ENCODE measurements at regions not wholly inside any gene's neighbourhood (a gene's known extent, or its start where the extent isn't known, plus 50 kb on each side); places are given as distances from the start of the nearest gene placed in this dataset.
"Not testable (repeated sequence)": the region's sequence is repeated elsewhere in the genome, so short reads cannot be mapped to it uniquely, and the experiment has no call there.

DNA sequence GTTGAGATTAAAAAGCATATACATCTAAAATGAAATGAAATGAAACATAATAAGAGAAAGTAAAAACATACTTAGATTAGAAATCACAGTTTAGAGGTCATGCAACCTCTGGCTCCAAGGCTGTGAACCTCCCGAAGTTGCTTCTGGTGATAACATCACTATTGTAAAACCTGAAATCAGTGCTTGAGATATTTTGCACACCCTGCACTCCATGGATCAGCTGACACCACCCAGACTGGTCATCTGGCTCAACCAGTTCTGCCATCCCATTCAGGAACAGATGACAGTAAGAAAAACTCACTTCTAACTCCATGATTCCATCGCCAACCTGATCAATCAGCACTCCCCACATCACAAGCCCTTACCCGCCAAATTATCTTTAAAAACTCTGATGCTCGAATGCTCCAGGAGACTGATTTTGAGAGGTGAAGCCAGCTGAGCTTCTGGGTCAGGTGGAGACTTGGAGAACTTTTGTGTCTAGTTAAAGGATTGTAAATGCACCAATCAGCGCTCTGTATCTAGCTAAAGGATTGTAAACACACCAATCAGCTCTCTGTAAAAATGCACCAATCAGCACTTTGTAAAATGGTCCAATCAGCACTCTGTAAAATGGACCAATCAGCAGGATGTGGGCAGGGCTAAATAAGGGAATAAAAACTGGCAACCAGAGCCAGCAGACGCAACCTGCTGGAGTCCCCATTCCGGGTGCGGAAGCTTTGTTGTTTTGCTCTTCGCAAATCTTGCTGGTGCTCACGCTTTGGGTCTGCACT, 162.6 kb upstream of the MAGI2 start:
- no peak for DNase-seq

DNA sequence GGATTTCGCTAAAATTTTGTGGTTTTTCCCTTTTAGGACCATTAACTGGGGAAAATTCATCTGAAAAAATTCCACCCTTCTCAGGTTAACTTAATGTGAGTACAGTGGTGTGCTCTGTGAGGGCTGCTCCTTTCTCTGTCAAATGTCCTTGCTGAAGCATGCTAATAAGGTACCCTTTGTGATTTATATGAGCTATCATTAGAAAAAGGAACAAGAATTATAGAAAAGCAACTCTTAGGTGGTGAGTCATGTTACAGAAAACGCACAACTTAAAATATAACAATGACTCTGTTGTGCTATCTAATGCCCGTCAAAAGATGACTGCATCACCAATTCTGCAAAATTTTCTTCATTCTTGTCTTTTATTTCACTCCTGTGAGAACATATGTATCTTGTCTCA, 162.0 kb upstream of the MAGI2 start:
- no peak for DNase-seq

DNA sequence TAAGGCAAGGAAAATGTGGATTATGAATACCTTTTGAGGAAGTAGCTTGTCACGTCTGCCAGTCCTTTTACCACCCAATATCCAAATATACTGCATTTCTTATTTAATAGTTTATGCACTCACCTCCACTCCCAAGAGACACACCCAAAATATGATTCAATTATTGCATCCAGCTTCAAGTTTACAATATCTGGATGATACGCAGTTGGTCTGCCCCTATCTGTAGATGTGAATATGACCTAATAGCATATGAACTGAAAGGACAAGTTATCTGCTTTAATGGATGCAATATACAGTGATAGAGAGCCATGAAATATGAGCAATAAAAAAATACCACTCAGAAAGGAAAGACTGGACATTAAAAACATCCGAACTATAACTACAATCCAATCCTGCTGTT, 159.4 kb upstream of the MAGI2 start:
- no peak for DNase-seq

DNA sequence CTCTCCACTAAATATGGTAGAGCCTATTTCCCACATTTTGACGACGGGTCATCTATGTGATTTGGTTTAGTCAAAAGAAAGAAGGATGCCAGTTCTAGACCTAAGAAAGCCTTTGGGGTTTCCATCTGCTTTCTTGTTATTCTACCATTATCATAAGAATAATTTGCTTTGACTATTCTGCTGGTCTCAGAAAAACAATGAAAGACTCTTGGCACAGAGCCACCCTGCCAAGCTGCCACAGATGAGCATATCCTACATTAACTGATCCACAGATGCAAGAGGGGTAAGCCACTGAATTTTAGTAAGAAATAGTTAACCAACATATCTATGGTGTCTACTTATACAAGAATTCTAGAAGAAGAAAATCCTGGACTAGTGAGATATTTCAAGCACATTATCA, 158.6 kb upstream of the MAGI2 start:
- peak; percentile 14 for DNase-seq

DNA sequence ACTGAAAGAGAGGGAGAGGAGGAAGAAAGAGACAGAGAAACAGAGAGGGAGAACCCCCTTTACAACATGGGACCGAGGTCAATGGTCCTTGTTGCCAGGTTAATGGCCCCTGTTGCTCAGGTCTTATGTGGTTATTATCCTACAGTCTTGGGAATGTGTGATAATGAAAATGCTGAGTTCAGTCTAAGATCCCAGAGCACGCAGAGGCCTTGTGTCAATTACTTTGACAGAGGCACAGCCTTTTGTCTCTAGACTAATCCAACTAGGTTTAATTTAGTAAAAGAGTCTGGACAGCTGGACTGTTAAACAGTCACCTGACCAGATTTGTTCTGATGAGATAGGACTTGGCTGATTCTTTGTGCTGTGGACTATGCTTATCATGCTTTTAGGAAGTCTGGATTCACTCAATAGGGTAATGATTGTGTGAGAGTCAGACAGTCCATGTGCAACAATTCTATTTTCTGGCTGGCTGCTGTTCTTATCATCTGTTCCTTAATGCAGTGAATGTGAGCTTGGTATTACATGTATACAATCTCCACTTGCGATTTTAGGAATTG, 157.4 kb upstream of the MAGI2 start:
- DNase-seq, result no peak

DNA sequence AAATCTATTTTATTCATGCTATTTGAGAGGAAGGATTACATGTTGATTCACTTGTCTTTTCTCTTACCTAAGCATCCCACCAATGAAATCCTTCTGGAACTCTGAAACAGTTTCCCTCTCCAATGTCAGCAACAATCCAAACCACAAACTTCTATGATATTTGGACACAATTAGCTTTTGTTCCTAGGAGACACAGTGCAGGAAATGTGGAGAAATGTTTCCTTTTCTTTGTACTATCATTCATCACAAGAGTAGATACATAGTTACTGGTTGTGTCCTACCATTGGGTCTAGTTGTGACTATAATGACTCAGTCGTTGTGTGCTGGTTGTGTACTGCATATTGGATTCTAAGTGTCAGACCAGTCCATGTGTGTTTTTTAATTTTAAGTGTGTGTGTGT, 156.8 kb upstream of the MAGI2 start:
- DNase-seq, result no peak

DNA sequence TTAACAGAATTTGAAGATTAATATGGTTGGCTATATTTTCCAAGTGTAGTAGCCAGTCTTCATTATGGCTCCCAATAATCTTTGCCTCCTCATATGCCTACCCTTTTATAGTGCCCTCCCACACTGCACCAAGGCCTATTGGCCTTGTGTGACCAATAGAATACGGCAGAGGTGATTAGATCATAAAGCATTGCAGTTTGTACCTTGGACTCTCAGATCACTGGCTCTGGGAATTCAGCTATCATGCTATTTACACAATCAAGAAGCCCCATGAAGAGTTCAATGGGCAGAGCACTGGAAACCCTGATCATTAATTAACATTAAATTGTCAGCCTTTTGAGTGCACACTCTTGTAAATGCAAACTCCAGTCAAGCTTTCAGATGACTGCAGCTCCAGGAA, 154.5 kb upstream of the MAGI2 start:
- DNase-seq, result no peak

DNA sequence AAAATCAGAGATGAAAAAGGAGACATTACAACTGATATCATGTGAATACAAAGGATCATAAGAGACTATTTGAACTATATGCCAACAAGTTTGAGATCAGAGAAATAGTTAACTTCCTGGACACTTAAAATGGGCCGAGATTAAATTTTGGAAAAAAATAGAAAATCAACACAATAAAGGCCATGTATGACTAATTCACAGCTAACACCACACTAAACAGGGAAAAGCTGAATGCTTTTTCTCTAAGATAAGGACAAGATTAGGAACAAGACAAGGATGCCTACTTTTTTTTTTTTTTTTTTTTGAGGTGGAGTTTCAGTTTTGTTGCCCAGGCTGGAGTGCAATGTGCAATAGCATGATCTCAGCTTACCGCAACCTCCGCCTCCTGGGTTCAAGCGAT, 151.4 kb upstream of the MAGI2 start:
- DNase-seq, result no peak

DNA sequence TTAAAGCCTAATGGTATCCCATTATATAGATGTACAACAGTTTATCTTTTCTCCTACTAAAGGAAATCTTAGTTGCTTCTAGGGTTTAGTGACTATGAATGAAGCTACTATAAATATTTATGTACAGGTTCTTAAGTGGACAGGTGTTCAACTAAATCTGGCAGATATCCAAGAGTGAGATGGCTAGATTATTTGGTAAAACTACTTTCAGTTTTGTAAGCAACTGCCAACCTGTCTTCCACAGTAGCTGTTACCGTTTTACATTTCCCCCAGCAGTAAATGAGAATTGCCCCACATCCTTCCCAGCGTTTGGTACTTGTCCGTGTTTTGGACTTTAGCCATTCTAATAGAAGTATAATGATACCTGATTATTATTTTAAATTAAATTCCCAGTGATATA, 144.9 kb upstream of the MAGI2 start:
- DNase-seq, result peak; percentile 92

DNA sequence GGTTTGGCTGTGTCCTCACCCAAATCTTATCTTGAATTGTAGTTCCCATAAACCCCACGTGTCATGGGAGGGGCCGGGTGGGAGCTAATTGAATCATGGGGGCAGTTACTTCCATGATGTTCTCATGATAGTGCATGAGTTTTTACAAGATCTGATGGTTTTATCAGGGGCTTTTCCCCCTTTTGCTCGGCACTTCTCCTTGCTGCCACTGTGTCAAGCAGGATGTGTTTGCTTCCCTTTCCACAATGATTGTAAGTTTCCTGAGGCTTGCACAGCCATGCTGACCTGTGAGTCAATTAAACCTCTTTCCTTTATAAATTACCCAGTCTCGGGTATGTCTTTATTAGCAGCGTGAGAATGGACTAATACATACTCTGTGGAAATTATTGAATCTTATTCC, 141.2 kb upstream of the MAGI2 start:
- not testable (repeated sequence) for DNase-seq

DNA sequence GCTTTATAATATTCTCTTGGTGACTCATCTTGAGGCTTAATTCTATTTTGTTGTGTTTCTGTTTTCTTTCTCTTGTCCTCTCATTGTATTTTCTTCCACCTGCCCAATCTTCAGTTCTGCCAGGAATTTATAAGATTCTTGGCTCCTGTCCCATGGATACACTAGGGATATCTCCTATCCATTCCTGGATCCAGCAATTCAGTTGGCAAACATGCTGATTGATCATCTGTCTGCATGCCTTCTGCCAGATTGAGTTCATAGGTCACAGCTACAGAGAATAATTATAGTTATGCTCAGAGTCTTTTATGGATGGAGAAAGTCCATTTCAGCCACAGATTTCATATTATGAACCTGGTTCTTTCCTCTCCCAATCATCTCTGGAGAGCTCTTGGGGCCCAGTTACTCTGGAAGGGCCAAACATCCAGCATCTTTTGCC, 140.4 kb upstream of the MAGI2 start:
- peak; percentile 35 for DNase-seq

DNA sequence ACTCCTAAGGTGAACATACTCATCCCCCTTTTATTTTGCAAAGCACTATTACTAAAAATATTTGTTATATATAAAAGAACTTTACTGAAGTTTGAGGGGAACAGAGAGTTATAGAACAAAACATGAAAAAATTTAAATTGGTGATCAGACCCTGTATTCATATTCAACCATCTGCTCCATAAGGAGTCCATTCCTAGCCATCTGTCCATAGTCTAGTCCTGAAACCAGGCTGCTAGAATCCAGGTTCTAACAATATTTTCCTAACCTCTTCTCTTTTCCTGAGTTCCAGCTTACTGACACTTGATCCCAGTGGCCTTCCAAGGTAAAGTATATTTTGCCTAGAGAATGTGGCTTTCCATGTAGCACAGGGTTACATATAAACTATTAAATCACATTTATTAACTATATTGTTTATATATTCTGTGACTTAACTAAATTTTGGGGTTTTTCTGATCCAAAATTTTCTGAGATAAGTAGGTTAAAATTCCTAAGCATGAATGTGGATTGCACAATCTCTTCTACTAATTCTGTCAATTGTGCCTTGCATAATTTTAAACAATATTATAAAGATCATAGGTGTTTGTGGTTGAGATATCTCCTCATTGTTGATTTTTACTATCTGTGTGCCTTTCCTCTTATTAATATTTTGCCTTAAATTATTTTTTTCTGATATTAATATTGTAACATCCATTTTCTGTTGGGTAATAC, 137.6 kb upstream of the MAGI2 start:
- no peak for DNase-seq

DNA sequence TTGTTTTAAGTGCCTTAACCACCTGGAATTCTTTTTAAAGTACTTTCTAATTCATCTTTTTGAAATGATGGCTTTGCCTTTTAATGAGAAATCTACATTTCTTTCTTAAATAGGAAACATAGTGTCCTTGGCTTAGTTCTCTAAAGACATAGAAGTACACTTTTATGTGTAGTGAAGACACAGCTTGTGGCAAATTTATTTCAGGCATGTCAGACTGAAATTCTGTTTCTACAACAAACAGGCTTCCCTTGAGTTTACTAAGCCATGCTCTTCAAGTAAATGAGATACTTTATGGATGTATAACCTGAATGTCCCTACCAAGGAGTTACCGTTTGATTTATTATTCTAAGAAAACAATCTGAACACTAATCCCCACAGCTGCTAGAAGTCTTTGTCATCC, 136.9 kb upstream of the MAGI2 start:
- no peak for DNase-seq

DNA sequence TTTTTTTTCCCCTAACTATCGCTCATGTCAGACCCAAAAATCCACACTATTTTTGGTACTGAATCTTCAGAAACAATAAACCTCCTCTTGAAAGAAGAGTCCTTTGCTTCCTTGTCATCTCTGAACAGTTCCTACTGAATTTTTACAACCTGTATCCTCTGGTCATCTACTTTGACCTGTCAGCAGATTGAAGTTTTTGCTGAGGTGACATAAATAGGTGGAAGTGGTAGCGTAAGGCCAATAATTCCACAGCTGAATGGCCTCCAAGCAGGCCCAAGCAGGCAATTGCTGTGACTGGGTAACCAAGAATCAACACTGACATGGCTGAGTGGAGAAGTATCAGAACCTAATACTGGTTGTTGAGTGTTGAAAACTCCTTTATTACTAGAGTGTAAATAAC, 117.4 kb upstream of the MAGI2 start:
- no peak for DNase-seq

DNA sequence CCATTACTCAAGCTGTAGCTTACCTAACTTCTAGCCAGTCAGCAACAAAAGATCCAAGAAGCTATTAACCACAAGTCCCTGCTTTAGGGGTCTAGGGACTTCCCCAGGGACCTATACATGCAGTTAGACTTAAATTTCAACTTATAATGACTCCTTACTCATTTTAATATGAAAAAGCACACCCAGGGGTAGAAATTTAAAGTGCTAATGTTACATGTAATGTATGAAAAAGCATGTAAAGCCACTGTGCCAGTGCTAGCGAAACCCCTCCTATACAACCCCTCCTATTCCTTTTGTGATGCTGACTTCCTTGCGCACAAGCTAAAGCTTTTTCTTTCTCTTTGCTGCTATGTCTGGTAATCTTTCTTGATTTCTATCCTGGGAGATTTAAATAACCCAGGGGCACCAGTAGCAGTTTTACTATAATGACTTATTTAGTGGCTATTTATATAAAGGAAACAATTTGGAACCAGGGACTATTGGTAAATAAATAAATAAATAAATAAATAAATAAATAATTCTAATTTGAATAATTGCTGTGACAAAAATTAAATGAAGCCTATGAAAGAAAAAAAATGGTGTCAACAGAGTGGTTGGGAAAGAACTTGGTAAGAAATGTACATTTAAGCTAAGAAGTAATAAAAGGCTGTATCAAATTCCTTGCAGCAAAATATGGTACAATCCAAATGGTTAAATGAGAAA, 110.5 kb upstream of the MAGI2 start:
- no peak for DNase-seq

DNA sequence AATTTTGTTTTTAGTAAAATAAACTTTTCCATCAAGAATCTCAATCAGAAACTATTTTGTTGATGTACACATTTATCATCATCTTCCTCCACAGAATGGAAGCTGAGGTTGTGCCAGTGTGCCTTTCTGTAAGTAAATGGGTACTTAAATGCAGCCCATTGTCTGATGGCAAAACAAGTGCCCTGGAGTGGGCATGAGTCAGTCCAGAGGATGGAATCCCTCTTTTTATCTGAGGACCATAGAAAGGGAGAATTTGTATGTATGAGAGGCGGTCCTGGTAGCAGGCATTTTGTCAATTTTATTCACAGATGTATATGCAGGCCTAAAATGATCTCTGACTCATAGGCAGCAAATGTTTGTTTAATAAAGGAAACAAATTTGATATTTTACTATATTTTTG, 102.1 kb upstream of the MAGI2 start:
- DNase-seq, result no peak

DNA sequence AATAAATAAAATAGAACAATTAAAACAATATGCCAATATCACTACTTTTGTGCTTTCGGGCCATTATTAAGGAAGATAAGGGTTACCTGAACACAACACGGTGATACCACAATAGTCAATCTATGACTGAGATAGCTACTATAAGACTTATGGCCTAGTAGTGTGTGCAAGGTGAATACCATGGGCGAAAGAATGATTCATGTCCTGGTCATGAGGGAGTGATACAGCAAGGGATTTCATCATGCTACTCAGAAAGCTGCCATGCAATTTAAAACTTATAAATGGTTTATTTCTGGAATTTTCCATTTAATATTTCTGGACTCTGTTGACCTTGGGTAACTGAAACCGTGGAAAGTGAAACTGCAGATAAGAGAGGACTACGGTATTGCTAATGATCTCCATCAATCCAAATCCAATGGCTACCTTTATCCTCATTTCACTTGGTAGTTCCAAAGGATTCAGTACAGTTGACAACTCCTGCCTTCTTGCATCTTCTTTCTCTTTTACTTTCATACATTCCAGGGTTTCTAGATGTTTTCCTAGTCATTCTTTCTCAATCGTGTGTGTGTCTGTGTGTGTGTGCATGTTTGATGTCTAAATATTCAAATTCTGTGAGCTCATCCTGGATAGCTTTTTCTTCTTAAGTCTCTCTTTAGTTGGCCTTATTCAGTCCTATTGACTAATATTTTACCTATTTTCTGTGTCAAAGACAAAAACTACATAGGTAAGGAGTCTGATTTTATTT, 100.5 kb upstream of the MAGI2 start:
- DNase-seq, result no peak

DNA sequence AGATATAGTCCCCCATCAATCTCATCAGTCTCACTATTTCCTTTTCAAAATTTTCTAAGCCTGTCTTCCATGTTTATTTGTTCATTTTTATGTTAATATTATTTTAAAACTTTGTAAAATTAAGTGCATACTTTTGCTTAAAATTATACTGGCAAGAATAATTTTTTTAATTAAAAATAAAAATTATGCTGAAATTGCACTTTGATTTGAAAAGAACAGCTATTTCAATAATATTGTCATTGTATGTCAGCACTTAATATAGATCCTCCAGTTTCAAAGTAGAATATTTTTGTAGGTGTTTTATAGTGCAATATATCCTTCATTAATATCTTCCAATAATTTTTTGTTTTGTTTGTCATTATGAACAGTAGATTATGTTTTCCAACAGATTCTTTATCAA, 99.0 kb upstream of the MAGI2 start:
- DNase-seq, result no peak

DNA sequence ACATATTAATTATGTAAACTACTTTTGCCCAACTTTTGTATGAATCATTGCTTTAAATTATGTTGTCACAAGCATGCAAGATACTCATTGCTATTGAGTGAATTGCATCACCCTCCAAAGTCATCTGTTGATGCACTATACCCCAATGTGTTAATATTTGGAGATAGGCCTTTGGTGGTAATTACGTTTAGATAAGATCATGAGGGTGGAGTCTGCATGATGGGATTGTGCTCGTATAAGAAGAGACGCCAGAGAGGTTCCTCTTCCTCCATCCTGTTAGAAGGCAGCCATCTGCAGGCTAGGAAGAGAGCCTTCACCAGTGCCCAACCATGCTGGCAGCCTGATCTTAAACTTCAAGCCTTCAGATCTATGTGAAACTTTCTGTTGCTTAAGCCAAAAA, 95.3 kb upstream of the MAGI2 start:
- no peak for DNase-seq

DNA sequence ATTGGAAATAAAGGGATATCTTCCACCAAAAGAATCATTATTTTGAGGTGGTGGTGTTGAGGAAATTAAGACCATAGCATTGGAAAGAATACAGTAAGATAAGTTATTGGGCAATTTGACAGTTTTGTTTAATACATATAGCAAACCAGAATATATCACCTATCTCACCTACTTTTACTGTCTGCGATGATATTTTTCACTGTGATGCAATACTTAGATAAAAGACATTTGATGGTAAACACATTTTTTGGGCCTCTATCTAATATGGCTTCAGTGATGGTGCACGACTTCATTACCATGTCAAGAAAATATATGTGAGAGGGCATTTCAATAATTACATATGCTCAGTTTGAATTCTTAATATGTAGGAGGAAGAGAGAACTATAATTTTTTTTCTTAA, 93.7 kb upstream of the MAGI2 start:
- DNase-seq, result no peak

DNA sequence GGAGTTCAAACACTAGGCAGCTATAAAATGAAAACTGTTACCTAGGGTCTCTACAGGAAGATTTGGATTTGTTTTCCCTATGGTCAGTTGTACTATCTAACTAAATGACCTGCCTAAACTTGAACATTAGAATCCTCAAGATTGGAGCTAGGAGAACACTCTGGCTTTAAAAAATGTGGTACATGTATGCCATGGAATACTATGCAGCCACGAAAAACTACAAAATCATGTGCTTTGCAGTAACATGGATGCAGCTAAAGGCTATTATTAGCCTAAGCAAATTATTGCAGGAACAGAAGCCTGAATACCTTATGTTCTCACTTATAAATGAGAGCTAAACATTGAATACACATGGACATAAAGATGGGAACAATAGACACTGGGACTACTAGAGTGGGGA, 87.1 kb upstream of the MAGI2 start:
- DNase-seq, result no peak

DNA sequence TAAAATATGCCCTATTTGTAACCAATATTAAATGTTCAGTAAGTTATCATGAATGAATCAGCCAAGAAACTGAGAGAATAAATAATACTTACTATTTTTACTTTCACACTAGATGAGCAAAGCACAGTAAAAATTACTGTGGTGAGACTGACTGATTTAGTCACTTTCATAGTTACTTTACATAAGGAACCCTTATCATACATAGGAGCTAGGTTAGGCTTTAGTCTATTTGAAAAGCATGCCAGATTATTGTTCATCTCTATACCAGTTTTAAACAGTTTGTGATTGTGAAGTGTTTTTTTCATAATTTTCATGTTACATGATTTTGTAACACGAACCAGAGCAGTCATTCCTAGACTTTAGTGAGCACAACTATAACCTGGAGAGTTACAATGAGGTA, 80.7 kb upstream of the MAGI2 start:
- DNase-seq, result no peak

All from NCI-H1105 (cell line).